ENCODE measurements at regions not wholly inside any gene's neighbourhood (a gene's known extent, or its start where the extent isn't known, plus 50 kb on each side); places are given as distances from the start of the nearest gene placed in this dataset.

DNA sequence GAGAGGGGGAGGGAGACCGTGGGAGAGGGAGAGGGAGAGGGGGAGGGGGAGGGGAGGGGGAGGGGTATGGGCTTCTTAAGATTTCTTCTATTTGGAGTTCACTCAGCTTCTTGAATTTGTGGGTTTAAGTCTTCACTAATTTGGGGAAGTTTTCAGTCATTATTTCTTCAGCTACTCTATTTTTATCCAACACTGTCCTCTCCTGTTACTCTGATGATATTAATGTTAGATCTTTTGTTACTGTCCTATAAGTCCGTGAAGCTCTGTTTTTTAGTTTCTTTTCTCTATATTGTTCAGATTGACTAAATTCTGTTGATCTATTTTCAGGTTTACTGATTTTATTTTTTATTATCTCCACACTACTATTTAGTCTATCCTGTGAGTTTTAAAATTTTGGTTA lies 351.5 kb upstream of the TPM1 start:
- peaks cover 0 to 1% of the 10 kb centered on the region in 2 donors for H3K4me1 Mint-ChIP-seq
- no peak overlapping the region for H3K4me3 Mint-ChIP-seq
- no peak overlapping the region for H3K27ac Mint-ChIP-seq
- H3K9me3 Mint-ChIP-seq = peaks cover 3 to 4% of the 10 kb centered on the region in 2 donors
- H3K27me3 Mint-ChIP-seq = peaks cover 0 to 4% of the 10 kb centered on the region in 2 donors
- peaks cover 0 to 3% of the 10 kb centered on the region in 2 donors for H3K36me3 Mint-ChIP-seq
- ATAC-seq (replicated peaks) (no peak), DNase-seq (no peak)

DNA sequence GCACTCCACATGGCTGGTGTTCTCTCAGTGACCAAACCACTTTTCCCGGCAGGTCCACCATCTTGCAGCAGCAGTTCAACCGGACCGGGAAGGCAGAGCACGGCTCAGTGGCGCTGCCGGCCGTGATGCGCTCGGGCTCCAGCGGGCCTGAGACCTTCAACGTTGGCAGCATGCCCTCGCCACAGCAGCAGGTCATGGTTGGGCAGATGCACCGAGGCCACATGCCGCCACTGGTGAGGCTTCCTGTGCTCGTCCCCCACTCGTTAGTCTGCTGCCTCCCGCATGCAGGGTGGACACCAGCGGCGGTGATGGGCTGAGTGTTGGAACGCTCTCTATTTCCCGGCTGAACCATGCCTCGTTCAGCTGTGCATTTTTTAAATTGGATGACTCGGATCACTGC lies 344.9 kb upstream of the TPM1 start:
- Mint-ChIP-seq H3K27me3 (no peaks in the 10 kb centered on the region), H3K27ac (no peak overlapping the region), H3K4me1 (no peaks in the 10 kb centered on the region), H3K4me3 (no peak overlapping the region), H3K36me3 (no peaks in the 10 kb centered on the region), H3K9me3 (no peaks in the 10 kb centered on the region)
- no peak for DNase-seq
- no peak for ATAC-seq (replicated peaks)

DNA sequence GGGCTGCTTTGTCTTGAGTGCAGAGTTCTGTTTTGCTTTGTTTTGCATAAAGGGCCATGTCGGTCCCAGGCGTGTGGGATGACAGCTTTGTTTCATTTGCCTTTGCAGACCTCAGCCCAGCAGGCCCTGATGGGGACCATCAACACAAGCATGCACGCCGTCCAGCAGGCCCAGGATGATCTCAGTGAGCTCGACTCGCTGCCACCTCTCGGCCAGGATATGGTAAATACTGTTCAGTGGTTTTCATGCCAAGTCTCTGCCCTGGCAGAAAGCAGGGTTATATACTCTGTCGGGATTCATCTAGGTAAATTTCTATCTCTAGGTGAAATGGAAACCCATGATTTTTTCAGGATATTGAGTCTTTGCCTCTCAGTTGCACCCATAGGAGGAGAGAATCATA lies 343.9 kb upstream of the TPM1 start:
- no peak overlapping the region for H3K27ac Mint-ChIP-seq
- ATAC-seq (replicated peaks) (no peak), DNase-seq (no peak)
- no peaks in the 10 kb centered on the region for H3K4me1 Mint-ChIP-seq
- no peak overlapping the region for H3K4me3 Mint-ChIP-seq
- no peaks in the 10 kb centered on the region for H3K9me3 Mint-ChIP-seq
- no peaks in the 10 kb centered on the region for H3K36me3 Mint-ChIP-seq
- no peaks in the 10 kb centered on the region for H3K27me3 Mint-ChIP-seq

DNA sequence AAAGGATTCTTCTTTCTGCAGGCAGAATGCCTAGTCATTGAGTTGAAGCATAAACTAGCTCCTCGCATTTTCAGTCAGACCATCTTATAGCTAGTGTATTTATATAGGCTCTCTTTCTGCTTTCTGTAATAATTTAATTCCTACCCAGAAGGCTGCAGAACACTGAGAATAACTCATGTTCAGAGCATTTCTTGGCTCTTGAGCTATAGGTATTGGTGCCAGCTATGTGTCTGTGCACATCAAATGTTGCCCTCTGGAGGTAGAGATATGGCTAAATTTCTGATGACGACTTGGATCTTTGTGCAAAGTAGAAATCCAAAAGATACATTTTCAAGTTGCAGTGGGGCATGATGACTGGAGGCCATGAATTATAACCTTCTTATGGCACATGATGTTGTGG lies 336.2 kb upstream of the TPM1 start:
- no peaks in the 10 kb centered on the region for H3K36me3 Mint-ChIP-seq
- no peaks in the 10 kb centered on the region for H3K4me1 Mint-ChIP-seq
- no peak for DNase-seq
- H3K27ac Mint-ChIP-seq = no peak overlapping the region
- no peak for ATAC-seq (replicated peaks)
- no peaks in the 10 kb centered on the region for H3K27me3 Mint-ChIP-seq
- H3K9me3 Mint-ChIP-seq = no peaks in the 10 kb centered on the region
- H3K4me3 Mint-ChIP-seq = no peak overlapping the region

DNA sequence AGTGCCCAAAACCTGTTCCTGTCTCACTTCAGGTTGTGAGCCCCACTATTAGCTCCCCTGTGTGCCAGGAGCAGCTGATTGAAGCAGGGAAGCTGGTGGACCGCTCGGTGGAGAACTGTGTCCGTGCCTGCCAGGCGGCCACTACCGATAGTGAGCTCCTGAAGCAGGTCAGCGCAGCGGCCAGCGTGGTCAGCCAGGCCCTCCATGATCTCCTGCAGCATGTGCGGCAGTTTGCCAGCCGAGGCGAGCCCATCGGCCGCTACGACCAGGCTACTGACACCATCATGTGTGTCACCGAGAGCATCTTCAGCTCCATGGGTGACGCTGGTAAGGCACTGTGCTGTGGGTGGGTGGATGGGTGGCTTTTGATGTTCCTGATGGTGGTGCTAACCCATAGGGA lies 334.1 kb upstream of the TPM1 start:
- H3K4me1 Mint-ChIP-seq = peaks cover 6 to 13% of the 10 kb centered on the region in 2 donors
- H3K4me3 Mint-ChIP-seq = no peak overlapping the region

DNA sequence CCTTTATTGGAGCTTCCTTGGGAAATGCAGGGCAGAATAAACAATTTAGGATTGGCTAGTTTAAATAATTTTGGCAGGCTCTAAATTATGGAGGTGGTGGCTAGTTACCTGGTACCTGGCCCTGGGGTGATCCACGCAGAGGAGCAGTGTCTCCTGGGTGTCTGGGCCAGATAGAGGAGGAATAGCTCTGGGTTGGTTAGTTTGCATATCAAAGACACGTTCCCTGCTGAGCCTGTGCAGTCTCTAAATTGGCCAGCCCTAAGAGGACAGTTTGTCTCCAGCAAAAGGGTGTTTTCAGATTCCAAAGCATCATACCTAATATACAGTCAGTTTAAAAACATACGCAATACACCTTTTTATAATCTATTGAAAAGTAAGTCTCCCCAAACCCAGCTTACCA lies 333.3 kb upstream of the TPM1 start:
- no peak for DNase-seq
- Mint-ChIP-seq H3K4me1 (peaks cover 6 to 13% of the 10 kb centered on the region in 2 donors), H3K36me3 (no peaks in the 10 kb centered on the region), H3K4me3 (no peak overlapping the region), H3K27me3 (no peaks in the 10 kb centered on the region), H3K27ac (no peak overlapping the region), H3K9me3 (no peaks in the 10 kb centered on the region)
- no peak for ATAC-seq (replicated peaks)

More for the DNA sequence above, 334.1 kb upstream of the TPM1 start:
- DNase-seq (no peak), ATAC-seq (replicated peaks) (no peak)
- no peaks in the 10 kb centered on the region for H3K36me3 Mint-ChIP-seq
- H3K27me3 Mint-ChIP-seq = no peaks in the 10 kb centered on the region
- H3K9me3 Mint-ChIP-seq = no peaks in the 10 kb centered on the region
- no peak overlapping the region for H3K27ac Mint-ChIP-seq

DNA sequence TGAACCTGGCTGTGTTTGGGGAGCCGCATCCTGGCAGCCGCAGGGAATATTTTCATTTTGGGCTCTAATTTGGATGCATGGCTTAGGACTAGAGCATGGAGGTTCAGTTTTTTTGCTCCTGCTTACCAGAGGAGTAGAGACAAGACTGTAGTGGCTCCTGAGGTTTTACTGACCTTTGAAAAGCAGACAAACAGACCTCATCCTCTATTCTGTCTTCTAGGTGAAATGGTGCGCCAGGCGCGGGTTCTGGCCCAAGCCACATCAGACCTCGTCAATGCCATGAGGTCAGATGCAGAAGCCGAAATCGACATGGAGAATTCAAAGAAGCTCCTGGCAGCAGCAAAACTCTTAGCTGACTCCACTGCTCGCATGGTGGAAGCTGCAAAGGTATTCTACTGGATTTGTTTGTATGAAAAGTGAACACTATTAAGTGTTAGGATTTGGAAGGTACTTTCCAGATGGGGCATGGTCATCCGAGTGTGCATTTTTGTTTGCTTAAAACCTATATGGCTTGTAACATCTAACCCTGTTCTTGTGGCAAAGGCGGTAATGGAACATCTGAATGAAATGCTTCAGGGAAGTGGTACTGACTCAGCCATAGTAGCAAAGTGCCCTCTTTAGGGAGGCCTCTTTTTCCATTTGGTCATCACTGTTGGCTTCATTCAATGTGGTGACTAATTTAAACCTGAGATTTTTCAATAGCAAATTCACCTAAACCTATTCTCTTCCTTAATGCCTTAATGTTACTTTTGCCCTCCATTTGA lies 330.7 kb upstream of the TPM1 start:
- H3K4me3 Mint-ChIP-seq = no peak overlapping the region
- peak overlapping the region; percentile 37 for H3K27ac Mint-ChIP-seq
- no peaks in the 10 kb centered on the region for H3K36me3 Mint-ChIP-seq
- no peaks in the 10 kb centered on the region for H3K27me3 Mint-ChIP-seq
- ATAC-seq (replicated peaks) (peak; percentile 90 to 95), DNase-seq (peak; percentile 11)
- no peaks in the 10 kb centered on the region for H3K9me3 Mint-ChIP-seq
- peaks cover 6 to 13% of the 10 kb centered on the region in 2 donors for H3K4me1 Mint-ChIP-seq

DNA sequence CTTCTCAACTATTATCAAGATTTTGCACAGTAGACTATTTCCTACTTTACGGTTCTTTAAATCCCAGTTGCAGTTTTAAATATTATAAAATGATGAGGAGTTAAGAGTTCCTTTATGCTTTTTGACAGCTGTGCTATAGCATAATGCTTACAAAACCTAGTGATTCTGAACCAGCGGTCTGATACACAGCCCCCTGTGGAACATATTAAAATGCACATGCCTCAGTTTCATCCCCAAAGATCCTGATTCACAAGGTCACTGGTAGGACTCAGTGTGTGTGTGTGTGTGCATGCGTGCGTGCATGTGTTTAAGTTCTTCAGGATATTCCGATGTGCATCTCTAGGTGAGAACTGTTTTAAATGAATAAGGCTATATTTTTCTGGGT lies 330.1 kb upstream of the TPM1 start:
- ATAC-seq (replicated peaks) (peak in 1 of 2 donors; percentile 10), DNase-seq (no peak)
- Mint-ChIP-seq H3K4me1 (peaks cover 6 to 13% of the 10 kb centered on the region in 2 donors), H3K36me3 (no peaks in the 10 kb centered on the region), H3K9me3 (no peaks in the 10 kb centered on the region), H3K27ac (no peak overlapping the region), H3K27me3 (no peaks in the 10 kb centered on the region), H3K4me3 (no peak overlapping the region)

DNA sequence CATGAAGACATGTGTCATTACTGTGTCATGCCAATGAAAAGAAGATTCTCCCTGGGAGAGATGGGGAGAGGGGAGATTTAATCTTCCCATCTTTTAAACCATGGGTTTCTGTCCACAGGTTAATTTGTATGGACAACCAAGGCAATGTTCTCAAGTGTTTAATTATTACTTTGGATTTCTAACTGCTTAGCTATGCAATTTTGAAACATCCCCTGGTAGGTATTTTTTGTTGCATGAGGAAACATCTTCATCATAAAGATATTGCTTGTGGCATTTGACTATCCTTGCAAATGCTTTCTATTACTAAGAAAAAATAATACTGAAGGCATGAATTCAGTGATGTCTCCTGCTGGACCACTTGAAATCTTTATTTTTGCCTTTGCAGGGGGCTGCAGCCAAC lies 326.6 kb upstream of the TPM1 start:
- ATAC-seq (replicated peaks) = no peak
- Mint-ChIP-seq H3K4me1 (peaks cover 6 to 13% of the 10 kb centered on the region in 2 donors), H3K9me3 (no peaks in the 10 kb centered on the region), H3K27ac (no peak overlapping the region), H3K27me3 (no peaks in the 10 kb centered on the region), H3K4me3 (no peak overlapping the region), H3K36me3 (no peaks in the 10 kb centered on the region)
- DNase-seq = no peak

DNA sequence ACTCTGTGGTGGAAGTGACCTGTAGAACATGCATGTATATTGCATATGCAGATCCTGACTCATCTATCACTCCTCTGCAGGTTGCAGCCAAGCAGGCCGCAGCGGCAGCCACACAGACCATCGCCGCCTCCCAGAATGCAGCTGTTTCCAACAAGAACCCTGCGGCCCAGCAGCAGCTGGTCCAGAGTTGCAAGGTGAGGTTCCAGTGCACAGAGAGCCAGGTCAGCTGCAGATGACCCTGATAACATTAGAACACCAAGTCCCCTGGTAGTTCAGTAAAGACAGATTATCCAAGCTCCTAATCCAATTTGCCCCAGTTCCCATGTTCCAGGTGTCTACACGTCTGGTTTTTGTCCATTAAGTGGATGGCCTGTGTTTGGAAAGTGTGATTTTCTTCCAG lies 325.1 kb upstream of the TPM1 start:
- Mint-ChIP-seq H3K4me3 (no peak overlapping the region), H3K9me3 (no peaks in the 10 kb centered on the region), H3K27me3 (no peaks in the 10 kb centered on the region), H3K4me1 (peaks cover 0 to 1% of the 10 kb centered on the region in 2 donors), H3K27ac (no peak overlapping the region), H3K36me3 (no peaks in the 10 kb centered on the region)
- DNase-seq (no peak), ATAC-seq (replicated peaks) (no peak)

DNA sequence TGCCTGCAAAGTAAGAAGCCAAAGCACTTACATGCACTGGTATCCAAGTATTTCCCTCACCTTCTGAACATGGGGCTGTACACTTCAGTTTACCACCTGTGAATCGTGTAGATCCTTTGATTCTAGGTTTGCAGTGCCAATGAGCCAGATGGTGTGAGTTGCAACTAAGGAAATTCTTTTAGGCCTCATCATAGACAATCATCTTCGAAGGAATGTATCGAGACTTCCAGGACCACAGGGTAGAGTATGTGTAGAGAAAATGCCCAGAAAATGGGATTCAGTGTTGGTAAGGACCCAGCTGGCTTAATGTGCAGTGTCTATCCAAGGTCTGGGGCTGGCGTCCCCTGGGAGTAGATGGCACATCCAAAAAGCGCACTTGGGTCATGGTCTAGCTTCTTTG lies 323.2 kb upstream of the TPM1 start:
- Mint-ChIP-seq H3K4me1 (no peaks in the 10 kb centered on the region), H3K9me3 (no peaks in the 10 kb centered on the region), H3K27ac (no peak overlapping the region), H3K27me3 (no peaks in the 10 kb centered on the region), H3K36me3 (no peaks in the 10 kb centered on the region), H3K4me3 (no peak overlapping the region)
- ATAC-seq (replicated peaks) (no peak), DNase-seq (no peak)

DNA sequence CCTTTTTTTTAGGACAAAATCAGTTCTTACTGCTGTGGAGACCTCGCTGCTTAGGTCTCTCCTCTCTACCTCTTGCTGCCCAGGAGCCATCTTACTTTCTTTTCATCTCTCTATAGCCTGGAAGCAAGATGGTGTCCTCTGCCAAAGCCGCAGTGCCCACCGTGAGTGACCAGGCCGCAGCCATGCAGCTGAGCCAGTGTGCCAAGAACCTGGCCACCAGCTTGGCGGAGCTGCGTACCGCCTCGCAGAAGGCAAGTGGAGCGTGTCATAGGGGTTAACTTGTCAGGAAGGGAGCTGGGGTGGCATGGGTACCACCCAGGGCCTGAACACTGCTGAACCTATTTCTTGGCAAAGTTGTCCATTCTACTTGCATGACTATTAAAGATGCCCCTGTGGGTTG lies 320.3 kb upstream of the TPM1 start:
- H3K27ac Mint-ChIP-seq = peak overlapping the region; percentile 26
- H3K27me3 Mint-ChIP-seq = no peaks in the 10 kb centered on the region
- H3K9me3 Mint-ChIP-seq = no peaks in the 10 kb centered on the region
- ATAC-seq (replicated peaks) (no peak), DNase-seq (no peak)
- no peaks in the 10 kb centered on the region for H3K4me1 Mint-ChIP-seq
- no peak overlapping the region for H3K4me3 Mint-ChIP-seq
- no peaks in the 10 kb centered on the region for H3K36me3 Mint-ChIP-seq

DNA sequence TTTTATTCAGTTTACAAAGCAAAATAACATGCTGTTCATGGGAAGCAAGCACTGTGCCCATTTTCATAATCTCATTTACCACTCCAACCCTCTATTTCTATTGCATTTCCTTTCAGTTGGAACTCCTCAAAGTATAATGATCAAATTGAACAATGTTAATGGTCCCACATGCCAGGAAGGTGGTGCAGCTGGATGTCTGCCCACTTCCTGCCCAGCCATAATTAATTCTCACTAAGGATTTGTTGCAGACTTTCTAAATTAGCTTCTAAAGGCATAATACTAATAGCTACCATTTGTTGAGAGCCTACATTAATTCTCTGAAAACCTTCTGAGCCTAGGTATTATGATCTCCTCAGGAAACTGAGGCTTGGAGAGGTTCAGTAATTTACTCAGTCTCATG lies 316.1 kb upstream of the TPM1 start:
- H3K27me3 Mint-ChIP-seq = peaks cover 7% of the 10 kb centered on the region in 2 donors
- peaks cover 0 to 1% of the 10 kb centered on the region in 2 donors for H3K4me1 Mint-ChIP-seq
- no peak overlapping the region for H3K27ac Mint-ChIP-seq
- no peak overlapping the region for H3K4me3 Mint-ChIP-seq
- DNase-seq = no peak
- peaks cover 4 to 7% of the 10 kb centered on the region in 2 donors for H3K9me3 Mint-ChIP-seq
- peaks cover 0 to 4% of the 10 kb centered on the region in 2 donors for H3K36me3 Mint-ChIP-seq
- ATAC-seq (replicated peaks) = no peak

DNA sequence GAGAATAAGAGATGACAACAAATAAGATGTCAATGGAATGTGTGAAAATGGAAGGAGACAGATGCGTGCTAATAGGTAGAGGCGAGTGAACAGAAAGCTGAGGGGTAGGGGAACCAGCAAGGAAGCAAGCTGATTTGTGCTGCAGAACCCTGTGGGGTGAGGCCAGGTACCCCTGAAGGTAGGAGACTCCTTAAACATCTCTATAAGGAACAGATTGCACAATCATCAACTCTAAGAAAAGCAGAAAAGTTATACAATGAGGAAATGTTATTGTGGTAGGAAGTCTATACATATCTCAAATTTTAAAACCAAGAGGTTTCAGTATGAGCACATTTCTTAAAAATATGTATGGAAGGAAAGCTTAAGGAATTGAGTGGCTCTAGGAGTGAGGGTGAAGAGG lies 315.0 kb upstream of the TPM1 start:
- ATAC-seq (replicated peaks) (no peak), DNase-seq (no peak)
- peaks cover 4 to 7% of the 10 kb centered on the region in 2 donors for H3K9me3 Mint-ChIP-seq
- H3K36me3 Mint-ChIP-seq = peaks cover 0 to 4% of the 10 kb centered on the region in 2 donors
- peaks cover 7 to 9% of the 10 kb centered on the region in 2 donors for H3K27me3 Mint-ChIP-seq
- H3K27ac Mint-ChIP-seq = no peak overlapping the region
- H3K4me1 Mint-ChIP-seq = peaks cover 0 to 1% of the 10 kb centered on the region in 2 donors
- no peak overlapping the region for H3K4me3 Mint-ChIP-seq

DNA sequence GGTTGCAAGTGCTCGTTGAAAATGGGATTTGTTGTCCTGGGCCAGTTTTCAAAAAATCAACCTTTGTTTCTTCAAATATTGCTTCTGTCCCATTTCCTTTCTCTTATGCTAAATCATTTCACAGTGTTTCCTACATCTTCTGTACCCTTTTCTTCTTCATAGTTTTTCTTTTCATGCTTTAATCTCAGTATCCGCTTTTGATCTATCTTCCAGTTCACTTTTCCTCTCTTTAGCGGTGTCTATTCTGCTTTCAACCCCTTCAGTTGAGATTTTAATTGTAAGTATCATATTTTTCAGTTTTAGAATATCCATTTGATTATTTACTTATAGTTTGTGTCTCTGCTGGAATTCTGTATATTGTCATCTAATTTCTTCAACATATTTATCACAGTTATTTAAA lies 311.7 kb upstream of the TPM1 start:
- peaks cover 7 to 16% of the 10 kb centered on the region in 2 donors for H3K27me3 Mint-ChIP-seq

More for the DNA sequence above, 311.7 kb upstream of the TPM1 start:
- no peak for ATAC-seq (replicated peaks)
- Mint-ChIP-seq H3K36me3 (peaks cover 0 to 4% of the 10 kb centered on the region in 2 donors), H3K27ac (no peak overlapping the region), H3K9me3 (peaks cover 4 to 7% of the 10 kb centered on the region in 2 donors), H3K4me3 (no peak overlapping the region), H3K4me1 (peaks cover 0 to 1% of the 10 kb centered on the region in 2 donors)
- no peak for DNase-seq
